Rectal smooth muscle tissue (tissue), 1 donor: ENCODE measurements at regions not wholly inside any gene's neighbourhood (a gene's known extent, or its start where the extent isn't known, plus 50 kb on each side); places are given as distances from the start of the nearest gene placed in this dataset.

Source experiments
- H3K27ac ChIP-seq: one replicate; pipeline ENCODE4 v1.7.0; 2013; ENCODE audit warnings: low read depth, low read length, inconsistent platforms
- H3K27me3 ChIP-seq: one replicate; pipeline ENCODE4 v1.7.0; 2013; ENCODE audit warnings: low read length; ENCODE audit not compliant: control insufficient read depth, insufficient read depth
- H3K36me3 ChIP-seq: one replicate; pipeline ENCODE4 v1.7.0; 2013; ENCODE audit warnings: low read length; ENCODE audit not compliant: control insufficient read depth, insufficient read depth
- H3K4me1 ChIP-seq: one replicate; pipeline ENCODE4 v1.7.0; 2013; ENCODE audit warnings: low read length; ENCODE audit not compliant: control insufficient read depth, insufficient read depth
- H3K4me3 ChIP-seq: one replicate; pipeline ENCODE4 v1.7.0; 2013; ENCODE audit warnings: low read length
- H3K9ac ChIP-seq: one replicate; pipeline ENCODE4 v1.7.0; 2013; ENCODE audit warnings: low read length

DNA sequence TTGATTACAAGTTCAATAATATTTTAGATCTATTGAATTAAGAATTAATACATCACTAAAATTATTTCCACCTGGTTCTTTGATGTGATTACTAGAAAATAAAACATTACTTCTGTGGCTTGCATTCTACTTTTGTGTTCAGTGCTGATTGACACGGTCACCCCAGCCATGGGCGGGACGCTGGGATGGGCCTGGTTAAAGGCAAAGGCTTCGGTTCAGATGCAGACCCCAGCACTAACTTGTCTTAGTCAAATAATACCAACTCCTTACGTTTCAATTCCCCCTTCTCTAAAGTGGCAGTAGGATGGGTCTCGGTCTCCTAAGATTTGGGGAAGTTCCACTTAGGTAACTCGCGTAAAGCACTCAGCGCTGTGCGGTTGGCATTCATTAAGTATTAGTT lies 144.9 kb downstream of the URI1 start:
- H3K9ac ChIP-seq = no peak overlapping the region
- no peaks in the 10 kb centered on the region for H3K4me1 ChIP-seq
- no peaks in the 10 kb centered on the region for H3K27me3 ChIP-seq
- H3K27ac ChIP-seq = no peak overlapping the region
- no peak overlapping the region for H3K4me3 ChIP-seq
- H3K36me3 ChIP-seq = no peaks in the 10 kb centered on the region

DNA sequence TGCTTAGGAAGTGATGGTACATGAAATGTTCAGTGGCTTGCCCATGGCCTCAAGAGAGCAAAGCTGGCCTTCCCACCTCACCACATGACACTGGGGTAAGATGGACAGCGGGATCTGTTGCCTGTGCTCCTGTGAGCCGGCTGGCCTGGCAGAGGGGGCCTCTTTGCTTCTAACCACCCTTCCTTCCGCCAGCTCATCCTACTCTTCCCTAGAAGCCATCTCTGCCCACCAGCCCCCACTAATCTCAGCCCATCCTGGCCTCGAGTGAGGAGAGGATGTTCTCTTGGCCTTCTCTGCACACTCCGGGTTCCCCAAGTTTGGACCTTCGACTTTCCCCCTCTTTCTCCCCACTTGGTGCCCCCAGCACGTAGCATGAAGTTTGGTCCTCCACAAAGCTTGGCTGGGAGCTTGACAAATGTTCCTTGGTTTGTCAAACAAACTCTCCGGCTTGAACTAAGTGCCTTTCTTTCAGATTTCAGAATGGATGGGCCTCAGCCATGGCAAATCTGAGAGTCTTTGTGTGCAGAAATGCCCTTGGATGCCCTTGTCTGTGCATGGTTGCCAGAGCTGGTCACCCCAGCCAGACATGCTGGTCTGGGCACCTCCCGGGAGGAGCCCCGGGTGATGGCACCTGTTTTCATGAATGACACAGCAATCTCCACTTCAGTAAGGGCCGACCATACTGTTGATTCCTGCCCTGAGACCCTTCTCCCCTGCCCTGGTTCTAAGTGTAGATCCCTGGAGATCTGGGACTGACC lies 145.5 kb downstream of the URI1 start:
- Histone ChIP-seq H3K9ac (no peak overlapping the region), H3K36me3 (no peaks in the 10 kb centered on the region), H3K27me3 (no peaks in the 10 kb centered on the region), H3K4me3 (no peak overlapping the region), H3K4me1 (no peaks in the 10 kb centered on the region), H3K27ac (no peak overlapping the region)

DNA sequence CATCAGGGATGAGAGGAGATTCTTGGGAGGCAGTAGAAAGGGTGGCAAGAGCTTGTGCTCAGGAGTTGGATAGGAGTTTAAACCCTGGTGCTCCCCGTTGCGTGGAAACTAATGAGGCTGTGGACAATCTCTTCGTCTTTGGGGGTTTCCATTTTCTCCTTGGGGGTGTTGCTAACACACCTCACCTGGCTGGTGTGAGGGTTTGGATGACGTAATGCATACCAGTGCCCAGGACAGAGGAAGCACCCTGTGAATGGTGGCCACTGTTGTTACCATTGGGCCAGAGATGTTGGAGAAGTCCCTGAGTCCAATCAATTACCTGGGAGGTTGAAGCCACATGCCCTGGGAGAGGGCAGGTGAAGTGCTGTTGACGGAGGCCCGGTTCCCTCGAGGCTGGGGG lies 146.5 kb downstream of the URI1 start:
- H3K4me3 ChIP-seq = no peak overlapping the region
- H3K9ac ChIP-seq = no peak overlapping the region
- no peaks in the 10 kb centered on the region for H3K36me3 ChIP-seq
- H3K27ac ChIP-seq = no peak overlapping the region
- no peaks in the 10 kb centered on the region for H3K27me3 ChIP-seq
- no peaks in the 10 kb centered on the region for H3K4me1 ChIP-seq

DNA sequence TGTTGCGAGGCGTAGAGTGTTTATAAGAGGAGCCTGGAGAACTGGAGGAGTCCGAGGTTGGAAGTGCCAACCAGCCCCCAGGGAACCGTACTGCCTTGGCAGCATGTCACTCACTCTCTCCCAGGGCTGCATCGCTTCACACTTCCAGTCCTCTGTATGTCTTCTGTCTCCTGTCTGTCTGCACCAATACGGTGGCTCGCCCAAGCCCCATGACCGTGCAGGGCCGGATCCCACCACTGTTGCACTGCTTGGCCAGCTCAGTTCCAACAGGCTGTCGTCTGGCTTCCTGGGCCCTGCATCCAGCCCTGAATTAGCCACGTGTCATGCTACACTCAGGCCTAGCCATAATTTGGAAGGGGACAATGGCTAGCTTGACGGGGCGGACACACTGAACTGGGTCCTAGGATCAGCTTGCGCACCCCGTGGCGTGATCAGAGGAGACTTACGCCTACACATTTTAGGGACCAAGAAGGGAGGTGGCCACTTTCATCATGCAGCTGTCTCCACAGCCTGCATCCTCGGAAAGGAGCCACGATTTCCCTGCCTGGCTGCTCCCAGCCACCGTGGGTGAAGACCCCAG lies 147.1 kb downstream of the URI1 start:
- no peak overlapping the region for H3K27ac ChIP-seq
- no peaks in the 10 kb centered on the region for H3K27me3 ChIP-seq
- no peaks in the 10 kb centered on the region for H3K36me3 ChIP-seq
- H3K4me3 ChIP-seq = no peak overlapping the region
- H3K4me1 ChIP-seq = no peaks in the 10 kb centered on the region
- H3K9ac ChIP-seq = no peak overlapping the region

DNA sequence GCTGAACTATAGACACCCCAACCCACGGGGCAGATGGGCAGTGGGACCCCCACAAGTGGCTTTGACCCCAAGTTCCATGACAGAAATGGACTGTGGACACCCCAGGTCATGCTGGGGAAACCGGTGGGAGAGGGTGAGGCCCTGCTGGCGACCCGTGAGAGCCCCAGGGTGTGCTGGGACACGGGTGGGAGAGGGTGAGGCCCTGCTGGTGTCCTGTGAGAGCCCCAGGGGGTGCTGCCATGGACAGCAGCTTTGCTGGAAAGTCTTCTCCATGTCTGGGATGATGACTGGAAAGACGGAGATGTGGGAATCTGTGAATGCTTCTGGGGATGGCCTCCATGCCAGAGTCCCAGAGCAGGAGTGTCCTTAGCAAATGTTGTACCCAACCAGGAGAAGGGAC lies 148.4 kb downstream of the URI1 start:
- Histone ChIP-seq H3K36me3 (no peaks in the 10 kb centered on the region), H3K4me3 (no peak overlapping the region), H3K27ac (no peak overlapping the region), H3K27me3 (no peaks in the 10 kb centered on the region), H3K9ac (no peak overlapping the region), H3K4me1 (no peaks in the 10 kb centered on the region)

DNA sequence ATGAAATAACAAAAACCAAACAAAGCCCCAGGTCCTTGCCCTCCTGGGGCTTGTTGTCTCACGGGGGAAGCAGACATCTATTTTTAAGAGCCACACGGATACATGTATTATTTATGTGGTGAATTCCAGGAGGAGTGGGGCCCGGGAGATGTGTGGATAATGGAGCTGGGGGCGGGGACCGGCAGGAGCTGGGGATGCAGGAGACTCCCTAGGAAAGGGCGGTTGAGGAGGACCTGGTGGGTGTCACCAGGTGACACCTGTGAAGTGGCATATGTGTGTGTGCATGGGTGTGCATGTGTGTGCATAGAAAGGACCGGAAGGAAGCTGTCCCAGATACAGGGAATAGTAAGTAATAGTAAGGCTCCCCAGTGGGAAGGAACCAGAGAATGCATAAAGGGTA lies 148.9 kb downstream of the URI1 start:
- H3K4me1 ChIP-seq = no peaks in the 10 kb centered on the region
- no peak overlapping the region for H3K27ac ChIP-seq
- no peak overlapping the region for H3K4me3 ChIP-seq
- H3K36me3 ChIP-seq = no peaks in the 10 kb centered on the region
- no peaks in the 10 kb centered on the region for H3K27me3 ChIP-seq
- no peak overlapping the region for H3K9ac ChIP-seq

DNA sequence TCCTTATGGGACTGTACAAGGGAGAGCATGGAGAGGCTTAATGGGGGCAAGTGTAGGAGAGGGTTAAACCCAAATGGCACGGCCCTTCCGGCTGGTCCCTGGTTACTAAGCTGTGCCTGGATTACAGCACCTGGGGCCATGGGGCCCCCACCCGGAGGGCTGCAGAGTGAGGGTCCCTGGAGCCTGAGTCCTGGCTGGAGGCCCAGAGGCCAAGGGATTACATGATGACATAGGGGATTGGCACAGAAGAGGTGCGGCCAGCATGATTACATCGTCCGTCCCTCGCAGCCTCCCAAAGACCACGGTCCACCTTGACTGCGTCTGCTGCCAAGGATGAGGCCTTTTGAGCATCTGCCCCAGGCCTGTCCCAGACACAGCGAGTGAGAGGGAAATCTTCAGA lies 149.4 kb downstream of the URI1 start:
- no peak overlapping the region for H3K9ac ChIP-seq
- H3K4me3 ChIP-seq = no peak overlapping the region
- H3K27ac ChIP-seq = no peak overlapping the region
- no peaks in the 10 kb centered on the region for H3K4me1 ChIP-seq
- H3K36me3 ChIP-seq = no peaks in the 10 kb centered on the region
- H3K27me3 ChIP-seq = no peaks in the 10 kb centered on the region

DNA sequence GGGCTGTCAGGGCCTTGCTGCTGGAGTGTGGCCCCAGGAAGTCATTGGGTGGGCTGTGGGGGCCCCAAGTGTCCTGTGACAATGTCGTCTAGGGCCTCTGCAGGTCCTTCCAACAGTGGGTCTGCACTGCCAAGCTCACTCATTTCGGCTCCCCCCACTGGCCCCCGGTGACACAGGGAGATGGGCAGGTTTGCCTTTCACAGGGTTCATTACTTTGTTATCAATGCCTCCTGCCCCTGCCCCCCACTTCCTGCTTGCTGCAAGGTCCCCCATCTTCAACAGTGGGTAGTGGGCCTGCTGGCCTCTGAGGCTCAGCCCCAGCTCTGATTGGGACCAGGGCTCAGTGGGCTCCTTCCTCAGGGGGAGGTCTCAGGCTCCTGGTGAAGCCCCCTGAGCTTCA lies 149.8 kb downstream of the URI1 start:
- H3K36me3 ChIP-seq = no peaks in the 10 kb centered on the region
- H3K4me1 ChIP-seq = no peaks in the 10 kb centered on the region
- no peak overlapping the region for H3K4me3 ChIP-seq
- H3K9ac ChIP-seq = no peak overlapping the region
- no peaks in the 10 kb centered on the region for H3K27me3 ChIP-seq
- no peak overlapping the region for H3K27ac ChIP-seq

DNA sequence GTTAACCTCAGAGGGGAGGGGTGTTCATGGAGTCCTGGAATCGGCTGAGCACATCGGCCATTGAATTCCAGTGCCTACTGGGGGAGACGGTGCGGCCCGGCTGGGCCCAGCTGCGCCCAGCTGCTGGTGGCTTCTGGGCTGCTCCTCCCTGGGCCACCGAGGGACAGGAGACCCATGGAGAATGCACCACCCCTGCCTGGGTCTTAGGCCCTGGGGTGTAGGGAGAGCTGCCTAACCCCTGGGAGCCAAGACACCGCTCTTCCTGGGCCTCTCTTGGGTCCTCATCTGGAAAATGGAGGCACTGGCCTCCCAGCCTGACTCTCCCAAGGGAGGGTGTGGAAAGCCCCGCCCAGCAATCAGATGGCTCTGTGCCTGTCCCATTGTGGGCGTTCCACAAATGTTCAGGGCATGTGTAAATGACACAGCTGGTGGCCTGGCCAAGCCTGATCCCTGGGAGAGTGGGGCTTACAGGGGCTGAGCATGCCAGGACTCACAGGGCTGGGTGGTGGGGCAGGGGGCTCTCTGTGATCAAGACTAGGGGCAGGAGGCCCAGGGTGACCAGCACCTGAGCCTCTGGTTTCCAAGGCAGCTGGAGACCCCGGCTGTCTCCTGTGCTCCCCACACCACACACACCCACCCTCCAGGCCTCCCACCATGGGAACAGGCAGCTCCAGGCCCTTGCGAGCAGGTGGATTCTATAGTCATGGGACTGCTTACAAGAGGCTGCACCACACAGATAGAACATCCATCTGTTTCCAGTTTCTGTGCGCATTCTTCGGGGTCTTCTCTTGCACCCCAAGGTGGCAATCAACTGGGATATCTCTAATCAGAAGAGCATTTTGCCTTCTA lies 150.9 kb downstream of the URI1 start:
- Histone ChIP-seq H3K36me3 (no peaks in the 10 kb centered on the region), H3K27me3 (no peaks in the 10 kb centered on the region), H3K27ac (no peak overlapping the region), H3K9ac (no peak overlapping the region), H3K4me3 (no peak overlapping the region), H3K4me1 (no peaks in the 10 kb centered on the region)

DNA sequence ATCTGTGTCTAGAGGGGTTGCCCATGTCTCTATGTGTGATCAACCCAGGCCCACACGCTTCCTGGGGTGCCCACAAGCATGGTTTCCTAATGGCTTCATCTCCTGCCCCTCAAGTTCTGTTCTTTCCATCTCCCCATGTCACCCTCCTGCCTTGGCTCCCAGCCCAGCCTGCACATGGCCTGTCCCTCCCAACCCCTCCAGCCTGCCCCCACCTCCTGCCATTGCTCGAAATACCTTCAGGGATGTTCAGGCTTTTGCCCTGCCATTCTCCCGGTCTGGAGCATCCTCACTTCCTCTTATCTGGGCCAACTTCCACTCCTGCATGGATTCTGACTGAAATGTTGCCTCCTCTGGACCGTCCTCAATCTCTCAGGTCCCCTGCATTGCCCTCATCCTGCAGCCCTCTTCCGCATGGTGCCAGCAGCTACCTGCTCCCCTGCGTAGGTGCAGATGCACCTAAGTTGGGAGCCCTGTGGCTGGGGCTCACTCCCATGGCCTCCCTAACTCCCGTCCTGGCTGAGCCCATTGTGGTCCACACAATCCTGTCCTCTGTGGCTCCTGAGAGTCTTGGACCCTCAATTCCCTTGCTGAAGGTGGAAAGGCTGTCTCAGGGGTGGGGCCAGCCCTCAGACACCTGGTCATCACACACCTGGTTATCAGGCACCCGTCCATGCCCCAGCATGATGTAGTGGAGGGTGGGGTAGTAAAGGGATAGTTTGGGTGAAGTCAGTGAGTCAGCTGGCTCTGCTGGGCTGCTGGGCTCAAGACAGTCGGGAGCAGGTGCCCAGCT lies 152.1 kb downstream of the URI1 start:
- H3K4me1 ChIP-seq = no peaks in the 10 kb centered on the region

DNA sequence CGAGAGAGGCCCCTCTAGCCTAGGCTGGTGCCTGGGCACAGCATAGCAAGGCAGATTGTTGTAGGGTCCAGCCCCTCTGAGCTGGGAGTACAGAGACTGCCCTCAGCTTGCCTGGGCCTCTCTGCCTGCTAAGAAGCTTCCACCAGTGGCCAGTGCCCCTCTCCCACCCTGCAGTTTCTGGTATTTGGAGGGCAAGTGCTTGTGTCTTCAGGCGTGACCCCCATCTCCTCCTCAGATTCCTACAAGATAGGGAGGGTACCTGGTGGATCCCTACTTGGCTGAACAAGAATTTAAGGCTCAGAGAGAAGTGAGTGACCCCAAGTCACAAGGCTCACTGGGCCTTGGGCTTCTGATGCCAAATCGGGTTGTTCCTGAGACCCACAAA lies 152.7 kb downstream of the URI1 start:
- H3K27me3 ChIP-seq = no peaks in the 10 kb centered on the region
- H3K4me1 ChIP-seq = no peaks in the 10 kb centered on the region
- H3K4me3 ChIP-seq = no peak overlapping the region
- no peaks in the 10 kb centered on the region for H3K36me3 ChIP-seq
- no peak overlapping the region for H3K9ac ChIP-seq
- H3K27ac ChIP-seq = no peak overlapping the region

More for the DNA sequence above, 152.1 kb downstream of the URI1 start:
- H3K36me3 ChIP-seq = no peaks in the 10 kb centered on the region
- no peak overlapping the region for H3K9ac ChIP-seq
- H3K4me3 ChIP-seq = no peak overlapping the region
- H3K27me3 ChIP-seq = no peaks in the 10 kb centered on the region
- H3K27ac ChIP-seq = no peak overlapping the region

DNA sequence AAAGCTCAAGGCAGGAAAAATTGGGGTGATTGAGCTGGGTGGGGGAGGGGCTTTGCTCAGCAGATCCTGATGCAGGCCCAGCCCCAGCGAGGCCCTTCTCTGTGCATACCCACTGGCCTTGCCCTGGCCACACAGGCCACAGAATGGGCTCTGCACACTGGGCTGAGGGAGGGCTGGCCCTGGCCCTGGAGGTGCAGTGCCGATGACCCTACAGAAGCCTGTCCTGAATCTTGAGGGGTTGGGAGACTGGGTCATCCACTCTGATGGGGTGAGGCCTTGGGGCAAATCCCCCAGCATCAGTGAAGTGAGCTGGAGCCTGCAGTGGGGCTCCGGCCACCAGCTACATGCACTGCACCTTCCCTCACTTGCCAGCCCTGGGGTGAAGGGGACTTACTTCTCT lies 153.1 kb downstream of the URI1 start:
- Histone ChIP-seq H3K27me3 (no peaks in the 10 kb centered on the region), H3K4me1 (no peaks in the 10 kb centered on the region), H3K36me3 (no peaks in the 10 kb centered on the region), H3K4me3 (no peak overlapping the region), H3K9ac (no peak overlapping the region), H3K27ac (no peak overlapping the region)
